ENCODE measurements at regions not wholly inside any gene's neighbourhood (a gene's known extent, or its start where the extent isn't known, plus 50 kb on each side); places are given as distances from the start of the nearest gene placed in this dataset.
"Not testable (repeated sequence)": the region's sequence is repeated elsewhere in the genome, so short reads cannot be mapped to it uniquely, and the experiment has no call there.

GRCh38 chr2:147003081-147003480 lies 841.7 kb upstream of the ACVR2A start:
- Mint-ChIP-seq H3K27me3 (ENCODE audit: insufficient read depth, unreplicated experiment) (no peaks in the 10 kb centered on the region), H3K4me1 (ENCODE audit: insufficient read depth, unreplicated experiment) (peaks cover 4% of the 10 kb centered on the region), H3K36me3 (ENCODE audit: insufficient read depth, unreplicated experiment) (no peaks in the 10 kb centered on the region), H3K9me3 (ENCODE audit: unreplicated experiment) (peaks cover 7% of the 10 kb centered on the region), H3K4me3 (ENCODE audit: unreplicated experiment) (no peak overlapping the region), H3K27ac (ENCODE audit: low read depth, unreplicated experiment) (no peak overlapping the region)
- ChIA-PET CTCF (interaction anchor here (0.9 kb wide), 1 partner anchor 14 kb away, joined by 3 read pairs; no protein-coding TSS in a partner anchor), POLR2A (no interaction called here)
- no peak for DNase-seq (ENCODE audit: unreplicated experiment)
- no TSS peak for BruUV-seq (replicated peaks)
- intact Hi-C loops (cut with micrococcal nuclease), result no loop called here
- no peak for TF ChIP-seq CTCF (IDR thresholded peaks at IDR 0.05; ENCODE audit: unreplicated experiment)

GRCh38 chr2:147002256-147002655 lies 842.6 kb upstream of the ACVR2A start:
- no peak for TF ChIP-seq CTCF (IDR thresholded peaks at IDR 0.05; ENCODE audit: unreplicated experiment)
- ChIA-PET POLR2A (no interaction called here), CTCF (interaction anchor here (1.5 kb wide), 1 partner anchor 43 kb away, joined by 3 read pairs; no protein-coding TSS in a partner anchor)
- BruUV-seq (replicated peaks), result no TSS peak
- Mint-ChIP-seq H3K27ac (ENCODE audit: low read depth, unreplicated experiment) (no peak overlapping the region), H3K4me3 (ENCODE audit: unreplicated experiment) (no peak overlapping the region), H3K36me3 (ENCODE audit: insufficient read depth, unreplicated experiment) (no peaks in the 10 kb centered on the region), H3K4me1 (ENCODE audit: insufficient read depth, unreplicated experiment) (peaks cover 10% of the 10 kb centered on the region), H3K9me3 (ENCODE audit: unreplicated experiment) (peaks cover 7% of the 10 kb centered on the region), H3K27me3 (ENCODE audit: insufficient read depth, unreplicated experiment) (no peaks in the 10 kb centered on the region)
- DNase-seq (ENCODE audit: unreplicated experiment), result no peak
- intact Hi-C loops (cut with micrococcal nuclease), result no loop called here

- intact Hi-C loops (cut with micrococcal nuclease), result no loop called here
- POLR2A ChIA-PET, result interaction anchor here (0.6 to 0.7 kb wide), 2 partner anchors 10 to 286 kb away, joined by 3 read pairs; no protein-coding TSS in a partner anchor
- BruUV-seq (replicated peaks), result no TSS peak
- peaks cover 7% of the 10 kb centered on the region for H3K9me3 Mint-ChIP-seq (ENCODE audit: unreplicated experiment)
- H3K27ac Mint-ChIP-seq (ENCODE audit: low read depth, unreplicated experiment), result no peak overlapping the region
- H3K4me3 Mint-ChIP-seq (ENCODE audit: unreplicated experiment), result no peak overlapping the region
- peaks cover 10% of the 10 kb centered on the region for H3K4me1 Mint-ChIP-seq (ENCODE audit: insufficient read depth, unreplicated experiment)
- DNase-seq (ENCODE audit: unreplicated experiment), result no peak
- H3K36me3 Mint-ChIP-seq (ENCODE audit: insufficient read depth, unreplicated experiment), result no peaks in the 10 kb centered on the region
- no peaks in the 10 kb centered on the region for H3K27me3 Mint-ChIP-seq (ENCODE audit: insufficient read depth, unreplicated experiment)
- TF ChIP-seq CTCF (IDR thresholded peaks at IDR 0.05; ENCODE audit: unreplicated experiment), result no peak
- CTCF ChIA-PET, result interaction anchor here (0.9 to 1.5 kb wide), 2 partner anchors 16 to 44 kb away, joined by 3 read pairs; no protein-coding TSS in a partner anchor
These were observed 843.8 kb upstream of the ACVR2A start for GRCh38 chr2:147001061-147001460.

- H3K27me3 Mint-ChIP-seq (ENCODE audit: insufficient read depth, unreplicated experiment); H3K27ac Mint-ChIP-seq (ENCODE audit: low read depth, unreplicated experiment); CTCF ChIA-PET; H3K36me3 Mint-ChIP-seq (ENCODE audit: insufficient read depth, unreplicated experiment); intact Hi-C loops (cut with micrococcal nuclease); H3K4me3 Mint-ChIP-seq (ENCODE audit: unreplicated experiment); DNase-seq (ENCODE audit: unreplicated experiment); H3K9me3 Mint-ChIP-seq (ENCODE audit: unreplicated experiment); BruUV-seq (replicated peaks): not testable (repeated sequence)
- POLR2A ChIA-PET, result interaction anchor here (0.7 kb wide), 1 partner anchor 243 kb away, joined by 3 read pairs; no protein-coding TSS in a partner anchor
- H3K4me1 Mint-ChIP-seq (ENCODE audit: insufficient read depth, unreplicated experiment), result peaks cover 10% of the 10 kb centered on the region
These were observed 844.7 kb upstream of the ACVR2A start for GRCh38 chr2:147000151-147000550.

GRCh38 chr2:146997945-146998344 lies 846.9 kb upstream of the ACVR2A start:
- H3K27me3 Mint-ChIP-seq (ENCODE audit: insufficient read depth, unreplicated experiment), result no peaks in the 10 kb centered on the region
- no peak for DNase-seq (ENCODE audit: unreplicated experiment)
- ChIA-PET CTCF (no interaction called here), POLR2A (interaction anchor here (0.6 to 1.2 kb wide), 2 partner anchors 14 to 25 kb away, joined by 3 read pairs; no protein-coding TSS in a partner anchor)
- intact Hi-C loops (cut with micrococcal nuclease), result no loop called here
- H3K4me3 Mint-ChIP-seq (ENCODE audit: unreplicated experiment), result no peak overlapping the region
- no peaks in the 10 kb centered on the region for H3K36me3 Mint-ChIP-seq (ENCODE audit: insufficient read depth, unreplicated experiment)
- no peak for TF ChIP-seq CTCF (IDR thresholded peaks at IDR 0.05; ENCODE audit: unreplicated experiment)
- H3K27ac Mint-ChIP-seq (ENCODE audit: low read depth, unreplicated experiment), result no peak overlapping the region
- no TSS peak for BruUV-seq (replicated peaks)
- H3K4me1 Mint-ChIP-seq (ENCODE audit: insufficient read depth, unreplicated experiment), result peaks cover 10% of the 10 kb centered on the region
- peaks cover 7% of the 10 kb centered on the region for H3K9me3 Mint-ChIP-seq (ENCODE audit: unreplicated experiment)

Data from MCF 10A (cell line).